Heart right ventricle (tissue), 16 donors: ENCODE measurements at regions not wholly inside any gene's neighbourhood (a gene's known extent, or its start where the extent isn't known, plus 50 kb on each side); places are given as distances from the start of the nearest gene placed in this dataset.

Experiments
- ATAC-seq, 8 donors: fragments of 200-7000 bp; cut with Tn5 transposase; one replicate each; pipeline ENCODE4 v1.9.1; 2020; ENCODE audit warnings: mild to moderate bottlenecking in 8 of 8, moderate library complexity in 8 of 8, moderate number of reproducible peaks in 1 of 8
- DNase-seq, 2 donors: peaks; one replicate each; pipeline ENCODE4 v3.0.0-alpha.2; 2020
- H3K27ac ChIP-seq, 10 donors: fragments of 200-600 bp; sonication (generic) in 2 of 10; one replicate each; pipeline versions ENCODE4 v1.5.0 to v1.8.0; 2020 to 2022; ENCODE audit warnings: mild to moderate bottlenecking in 3 of 10
- H3K27me3 ChIP-seq, 7 donors: fragments of 200-600 bp; one replicate each; pipeline ENCODE4 v1.8.0; 2021 to 2022; ENCODE audit warnings: mild to moderate bottlenecking in 2 of 7
- H3K36me3 ChIP-seq, 9 donors: fragments of 200-600 bp; sonication (generic) in 1 of 9; one replicate each; pipeline versions ENCODE4 v1.5.0 to v1.8.0; 2020 to 2022; ENCODE audit warnings: mild to moderate bottlenecking in 2 of 9
- H3K4me1 ChIP-seq, 9 donors: fragments of 200-600 bp; sonication (generic) in 1 of 9; one replicate each; pipeline versions ENCODE4 v1.5.0 to v1.8.0; 2020 to 2022; ENCODE audit warnings: mild to moderate bottlenecking in 4 of 9
- H3K4me3 ChIP-seq, 10 donors: fragments of 200-600 bp; sonication (generic) in 2 of 10; one replicate each; pipeline versions ENCODE4 v1.5.0 to v1.8.0; 2020 to 2022; ENCODE audit warnings: mild to moderate bottlenecking in 7 of 10, moderate library complexity in 2 of 10
- H3K9me3 ChIP-seq, 11 donors: fragments of 200-600 bp in 10 of 11; sonication (generic) in 2 of 11; one replicate each; pipeline versions ENCODE4 v1.5.0 to v1.8.0; 2013 to 2022; ENCODE audit warnings: mild to moderate bottlenecking in 2 of 11, control low read depth in 1 of 11, moderate library complexity in 1 of 11
- CTCF ChIP-seq, 9 donors: fragments of 200-600 bp; sonication (generic) in 2 of 9; IDR thresholded peaks; one replicate each; pipeline versions ENCODE4 v1.5.0 to v1.8.0; 2021 to 2022; ENCODE audit warnings: antibody characterized with exemption in 9 of 9, mild to moderate bottlenecking in 5 of 9, moderate library complexity in 1 of 9
- WGBS, 2 donors: extraction: QIAGEN DNeasy Blood & Tissue Kit; methylation state at CpG; one replicate each; pipeline ENCODE4 v1.1.7; 2013; ENCODE audit warnings: inconsistent platforms in 1 of 2; 5-methylcytosine and 5-hydroxymethylcytosine counted together
- intact Hi-C, 10 donors: fragments of 100-400 bp; cut with DNase I; formaldehyde crosslinking; loops; one replicate each; pipeline versions ENCODE4 v1.11.1 to v1.14.2; 2022
- donor health status: Arrhythmogenic right ventricular cardiomyopathy.
- donor health status: ischemic (EF 13 %, LVEDD 7.1; RV severe dilation, severe dysfunction).
- donor health status: healthy with polysubstance abuse.
- donor health status: DM: no; HTN: yes; CAD: no.
- donor health status: DM: no; HTN: no; CAD: no.
- donor health status: ischemic (EF 25% LVEDD 6.9; RV normal size, moderate dysfunction).
- donor health status: ischemic (EF 25% LVEDD 5.7; RV mildly dilated, moderate dysfunction).
- donor health status: healthy.
- donor health status: DM: yes; HTN: yes; CAD: no.
- donor health status: Ischemic cardiomyopathy.
- donor health status: ischemic (EF 35%, LVEDD 5.7; RV mildly dilated, moderate dysfunction).
- donor health status: nonischemic (EF 11% LVEDD 7.7; RV severe dilation, severe dysfunction).
- donor health status: DM: yes; HTN: yes; CAD: no.
- donor health status: PGD.
- donor health status: ischemic (EF 29% LVEDD 5.4; RV normal size, mild dysfunction).
- donor health status: nonischemic (EF 23%, LVEDD 6.1; RV moderate dilation, normal function).

GRCh38 chr12:86543716-86544115 lies 287.5 kb upstream of the MGAT4C start:
- ATAC-seq, result no peak

GRCh38 chr12:86530996-86531655 lies 274.9 kb upstream of the MGAT4C start:
- H3K27me3 ChIP-seq, result no peaks in the 10 kb centered on the region
- peaks cover 0 to under 1% (median 0%) of the 10 kb centered on the region in 11 donors for H3K9me3 ChIP-seq
- no peaks in the 10 kb centered on the region for H3K36me3 ChIP-seq
- intact Hi-C loops, result no loop called here
- ATAC-seq (no peak), DNase-seq (no peak)
- H3K27ac ChIP-seq, result no peak overlapping the region
- H3K4me3 ChIP-seq, result no peak overlapping the region
- 73 to 75% methylated on average over 1 of the region's 1 CpG for WGBS, 2 donors
- no peaks in the 10 kb centered on the region for H3K4me1 ChIP-seq
- no peak for TF ChIP-seq CTCF (IDR thresholded peaks at IDR 0.05)

More at GRCh38 chr12:86543716-86544115, 287.5 kb upstream of the MGAT4C start:
- intact Hi-C loops, result no loop called here
- no peak overlapping the region for H3K27ac ChIP-seq
- H3K27me3 ChIP-seq, result no peaks in the 10 kb centered on the region
- no peaks in the 10 kb centered on the region for H3K4me1 ChIP-seq
- H3K36me3 ChIP-seq, result no peaks in the 10 kb centered on the region
- no peaks in the 10 kb centered on the region for H3K9me3 ChIP-seq
- DNase-seq, result no peak
- 36 to 46% methylated on average over 3 of the region's 3 CpGs for WGBS, 2 donors
- TF ChIP-seq CTCF (IDR thresholded peaks at IDR 0.05), result no peak
- H3K4me3 ChIP-seq, result no peak overlapping the region

- peak in 1 of 8 donors; percentile 13 for ATAC-seq
- Histone ChIP-seq H3K4me3 (no peak overlapping the region), H3K27ac (no peak overlapping the region), H3K9me3 (peaks cover 0 to 40% (median 11%) of the 10 kb centered on the region in 11 donors), H3K4me1 (no peaks in the 10 kb centered on the region), H3K36me3 (no peaks in the 10 kb centered on the region), H3K27me3 (no peaks in the 10 kb centered on the region)
- intact Hi-C loops, result no loop called here
- 92 to 96% methylated on average over 4 of the region's 4 CpGs for WGBS, 2 donors
- no peak for TF ChIP-seq CTCF (IDR thresholded peaks at IDR 0.05)
- no peak for DNase-seq
Measured at GRCh38 chr12:86526060-86526595, 269.9 kb upstream of the MGAT4C start.

- Histone ChIP-seq H3K9me3 (peaks cover 0 to 40% (median 11%) of the 10 kb centered on the region in 11 donors), H3K27me3 (no peaks in the 10 kb centered on the region), H3K4me3 (no peak overlapping the region), H3K4me1 (no peaks in the 10 kb centered on the region), H3K36me3 (no peaks in the 10 kb centered on the region), H3K27ac (no peak overlapping the region)
- no peak for DNase-seq
- intact Hi-C loops, result no loop called here
- WGBS, 2 donors, result 93 to 95% methylated on average over 3 of the region's 3 CpGs
- TF ChIP-seq CTCF (IDR thresholded peaks at IDR 0.05), result no peak
- no peak for ATAC-seq
Measured at GRCh38 chr12:86523844-86524243, 267.7 kb upstream of the MGAT4C start.
